GM12875 (cell line): ENCODE measurements at regions not wholly inside any gene's neighbourhood (a gene's known extent, or its start where the extent isn't known, plus 50 kb on each side); places are given as distances from the start of the nearest gene placed in this dataset.

Experiments used
- H3K4me3 ChIP-seq: one replicate; pipeline ENCODE4 v1.5.1; 2011; ENCODE audit warnings: low read depth, low read length, control low read depth
- CTCF ChIP-seq: IDR thresholded peaks from 2 replicates; pipeline ENCODE4 v1.5.1; 2011; ENCODE audit warnings: low read depth, mild to moderate bottlenecking, control low read depth, inconsistent platforms, low read length, moderate library complexity, borderline replicate concordance; ENCODE audit not compliant: insufficient read depth

GRCh38 chr5:117189784-117190183, 615.2 kb upstream of the SEMA6A start:
- no peak for TF ChIP-seq CTCF
- H3K4me3 ChIP-seq: no peak overlapping the region

GRCh38 chr5:117188211-117188610, 613.6 kb upstream of the SEMA6A start:
- no peak for TF ChIP-seq CTCF
- H3K4me3 ChIP-seq: no peak overlapping the region

DNA sequence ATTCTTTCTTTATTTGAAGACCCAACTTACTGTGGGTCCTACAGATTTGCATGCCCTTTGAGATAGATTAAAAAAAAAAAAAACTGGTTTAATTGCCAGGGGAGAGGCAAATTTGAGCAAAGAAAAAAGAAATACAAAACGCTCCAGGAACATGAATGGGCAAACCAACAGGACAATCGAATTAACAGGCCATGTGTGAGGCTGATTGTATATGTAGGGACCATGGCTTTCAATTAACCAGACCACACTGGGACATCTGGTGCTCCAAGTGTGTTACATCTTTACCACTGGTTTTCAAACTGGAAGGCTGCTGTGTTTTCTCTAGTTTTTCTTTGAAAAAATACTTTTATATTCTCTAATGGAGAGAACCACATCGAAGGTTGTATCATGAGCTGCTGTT, 612.1 kb upstream of the SEMA6A start:
- no peak for TF ChIP-seq CTCF
- no peak overlapping the region for H3K4me3 ChIP-seq

DNA sequence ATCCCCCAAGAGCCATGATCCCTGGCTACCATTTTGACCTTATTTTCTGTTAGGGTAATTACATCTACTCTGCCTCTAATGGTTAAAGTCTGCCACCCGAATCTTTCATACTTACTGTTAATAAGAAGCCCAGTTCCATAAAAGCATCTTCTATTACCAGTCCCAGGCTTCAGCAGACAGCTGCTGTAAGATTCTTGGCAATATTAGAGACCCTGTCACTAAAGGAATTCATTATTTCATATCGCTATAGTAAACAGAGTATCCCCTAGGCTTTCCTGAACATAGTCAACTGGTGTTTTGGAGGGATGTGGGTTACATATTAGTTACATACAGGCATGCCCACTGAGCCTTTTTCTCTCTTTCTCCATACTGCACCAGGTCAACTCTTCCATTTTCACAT, 608.7 kb upstream of the SEMA6A start:
- no peak overlapping the region for H3K4me3 ChIP-seq
- no peak for TF ChIP-seq CTCF

- no peak for TF ChIP-seq CTCF
These were observed 607.5 kb upstream of the SEMA6A start for GRCh38 chr5:117182104-117182503.

DNA sequence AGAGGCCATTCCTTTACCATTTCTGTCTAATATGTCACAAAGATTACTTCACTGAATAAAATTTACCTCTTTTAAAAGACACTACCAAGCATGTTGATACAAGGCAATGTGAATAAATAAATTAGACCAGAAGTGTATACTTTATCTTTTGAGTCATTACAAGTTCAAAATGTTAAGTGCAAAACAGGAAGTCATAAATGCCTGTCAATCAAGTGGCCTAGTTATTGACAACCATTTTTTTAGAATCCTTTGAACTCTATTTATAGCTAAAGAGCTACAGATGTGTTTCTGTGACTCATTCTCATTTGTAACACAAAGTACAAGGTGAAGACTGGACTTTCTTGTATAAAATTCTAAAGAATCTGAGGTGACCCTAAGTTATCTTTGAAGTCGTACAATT, 602.7 kb upstream of the SEMA6A start:
- no peak overlapping the region for H3K4me3 ChIP-seq
- TF ChIP-seq CTCF: no peak

More at GRCh38 chr5:117182104-117182503, 607.5 kb upstream of the SEMA6A start:
- H3K4me3 ChIP-seq: no peak overlapping the region

DNA sequence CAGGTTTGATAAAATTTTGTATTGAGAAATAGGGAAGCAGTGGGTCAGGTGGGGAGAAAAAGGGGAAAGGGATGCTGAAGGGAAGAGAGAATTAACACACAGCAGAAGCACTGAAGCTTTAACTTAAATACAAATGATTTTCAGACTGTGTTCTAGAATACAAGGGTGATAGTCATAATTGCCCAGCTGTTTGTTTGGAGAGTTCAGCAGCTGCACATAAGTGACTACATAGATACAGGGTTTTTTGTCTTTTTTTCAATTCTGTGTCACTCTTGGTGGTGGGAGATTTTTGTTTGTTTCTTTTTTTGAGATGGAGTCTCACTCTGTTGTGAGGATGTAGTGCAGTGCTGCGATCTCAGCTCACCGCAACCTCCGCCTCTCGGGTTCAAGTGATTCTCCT, 590.4 kb upstream of the SEMA6A start:
- no peak overlapping the region for H3K4me3 ChIP-seq
- no peak for TF ChIP-seq CTCF
